Heart right ventricle (tissue), 16 donors: ENCODE measurements at regions not wholly inside any gene's neighbourhood (a gene's known extent, or its start where the extent isn't known, plus 50 kb on each side); places are given as distances from the start of the nearest gene placed in this dataset.
"Not testable (repeated sequence)": the region's sequence is repeated elsewhere in the genome, so short reads cannot be mapped to it uniquely, and the experiment has no call there.

ENCODE experiments used
- ATAC-seq, 8 donors: fragments of 200-7000 bp; cut with Tn5 transposase; one replicate each; pipeline ENCODE4 v1.9.1; 2020; ENCODE audit warnings: mild to moderate bottlenecking in 8 of 8, moderate library complexity in 8 of 8, moderate number of reproducible peaks in 1 of 8
- DNase-seq, 2 donors: peaks; one replicate each; pipeline ENCODE4 v3.0.0-alpha.2; 2020
- H3K27ac ChIP-seq, 10 donors: fragments of 200-600 bp; sonication (generic) in 2 of 10; one replicate each; pipeline versions ENCODE4 v1.5.0 to v1.8.0; 2020 to 2022; ENCODE audit warnings: mild to moderate bottlenecking in 3 of 10
- H3K27me3 ChIP-seq, 7 donors: fragments of 200-600 bp; one replicate each; pipeline ENCODE4 v1.8.0; 2021 to 2022; ENCODE audit warnings: mild to moderate bottlenecking in 2 of 7
- H3K36me3 ChIP-seq, 9 donors: fragments of 200-600 bp; sonication (generic) in 1 of 9; one replicate each; pipeline versions ENCODE4 v1.5.0 to v1.8.0; 2020 to 2022; ENCODE audit warnings: mild to moderate bottlenecking in 2 of 9
- H3K4me1 ChIP-seq, 9 donors: fragments of 200-600 bp; sonication (generic) in 1 of 9; one replicate each; pipeline versions ENCODE4 v1.5.0 to v1.8.0; 2020 to 2022; ENCODE audit warnings: mild to moderate bottlenecking in 4 of 9
- H3K4me3 ChIP-seq, 10 donors: fragments of 200-600 bp; sonication (generic) in 2 of 10; one replicate each; pipeline versions ENCODE4 v1.5.0 to v1.8.0; 2020 to 2022; ENCODE audit warnings: mild to moderate bottlenecking in 7 of 10, moderate library complexity in 2 of 10
- H3K9me3 ChIP-seq, 11 donors: fragments of 200-600 bp in 10 of 11; sonication (generic) in 2 of 11; one replicate each; pipeline versions ENCODE4 v1.5.0 to v1.8.0; 2013 to 2022; ENCODE audit warnings: mild to moderate bottlenecking in 2 of 11, control low read depth in 1 of 11, moderate library complexity in 1 of 11
- CTCF ChIP-seq, 9 donors: fragments of 200-600 bp; sonication (generic) in 2 of 9; IDR thresholded peaks; one replicate each; pipeline versions ENCODE4 v1.5.0 to v1.8.0; 2021 to 2022; ENCODE audit warnings: antibody characterized with exemption in 9 of 9, mild to moderate bottlenecking in 5 of 9, moderate library complexity in 1 of 9
- WGBS, 2 donors: extraction: QIAGEN DNeasy Blood & Tissue Kit; methylation state at CpG; one replicate each; pipeline ENCODE4 v1.1.7; 2013; ENCODE audit warnings: inconsistent platforms in 1 of 2; 5-methylcytosine and 5-hydroxymethylcytosine counted together
- intact Hi-C, 10 donors: fragments of 100-400 bp; cut with DNase I; formaldehyde crosslinking; loops; one replicate each; pipeline versions ENCODE4 v1.11.1 to v1.14.2; 2022
- donor health status: Arrhythmogenic right ventricular cardiomyopathy.
- donor health status: ischemic (EF 13 %, LVEDD 7.1; RV severe dilation, severe dysfunction).
- donor health status: healthy with polysubstance abuse.
- donor health status: DM: no; HTN: yes; CAD: no.
- donor health status: DM: no; HTN: no; CAD: no.
- donor health status: ischemic (EF 25% LVEDD 6.9; RV normal size, moderate dysfunction).
- donor health status: ischemic (EF 25% LVEDD 5.7; RV mildly dilated, moderate dysfunction).
- donor health status: healthy.
- donor health status: DM: yes; HTN: yes; CAD: no.
- donor health status: Ischemic cardiomyopathy.
- donor health status: ischemic (EF 35%, LVEDD 5.7; RV mildly dilated, moderate dysfunction).
- donor health status: nonischemic (EF 11% LVEDD 7.7; RV severe dilation, severe dysfunction).
- donor health status: DM: yes; HTN: yes; CAD: no.
- donor health status: PGD.
- donor health status: ischemic (EF 29% LVEDD 5.4; RV normal size, mild dysfunction).
- donor health status: nonischemic (EF 23%, LVEDD 6.1; RV moderate dilation, normal function).

GRCh38 chr2:23055251-23055650 lies 329.7 kb upstream of the KLHL29 start:
- Histone ChIP-seq H3K4me1 (no peaks in the 10 kb centered on the region), H3K4me3 (no peak overlapping the region), H3K9me3 (no peaks in the 10 kb centered on the region), H3K36me3 (no peaks in the 10 kb centered on the region), H3K27ac (no peak overlapping the region), H3K27me3 (peaks cover 0 to 14% (median 0%) of the 10 kb centered on the region in 7 donors)
- no peak for TF ChIP-seq CTCF (IDR thresholded peaks at IDR 0.05)
- intact Hi-C loops, result no loop called here
- DNase-seq, result no peak
- no peak for ATAC-seq
- 69 to 72% methylated on average over 4 of the region's 4 CpGs for WGBS, 2 donors

DNA sequence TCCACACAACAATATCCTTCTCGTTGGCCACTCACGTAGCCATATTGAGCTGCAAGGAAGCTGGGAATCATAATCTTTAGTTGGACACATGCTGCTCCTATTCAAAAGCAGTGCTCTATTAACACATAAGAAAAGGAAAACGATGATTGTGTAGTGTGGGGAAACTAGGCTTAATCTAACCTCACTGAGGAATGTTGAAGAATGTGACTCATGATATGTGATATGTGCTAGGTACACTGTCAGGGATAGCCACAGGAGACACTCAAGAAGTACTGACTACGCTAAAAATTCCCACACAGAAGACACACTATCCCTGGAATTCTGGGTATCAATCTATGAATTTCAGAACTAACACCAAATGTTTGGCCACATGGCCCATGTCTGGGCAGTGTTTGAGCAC lies 328.1 kb upstream of the KLHL29 start:
- H3K4me3 ChIP-seq, DNase-seq, ATAC-seq, H3K9me3 ChIP-seq, H3K27ac ChIP-seq, H3K4me1 ChIP-seq, intact Hi-C loops, H3K36me3 ChIP-seq: not testable (repeated sequence)
- WGBS, 2 donors, result 64 to 78% methylated on average over 4 of the region's 4 CpGs
- H3K27me3 ChIP-seq, result peaks cover 0 to 12% (median 0%) of the 10 kb centered on the region in 7 donors

DNA sequence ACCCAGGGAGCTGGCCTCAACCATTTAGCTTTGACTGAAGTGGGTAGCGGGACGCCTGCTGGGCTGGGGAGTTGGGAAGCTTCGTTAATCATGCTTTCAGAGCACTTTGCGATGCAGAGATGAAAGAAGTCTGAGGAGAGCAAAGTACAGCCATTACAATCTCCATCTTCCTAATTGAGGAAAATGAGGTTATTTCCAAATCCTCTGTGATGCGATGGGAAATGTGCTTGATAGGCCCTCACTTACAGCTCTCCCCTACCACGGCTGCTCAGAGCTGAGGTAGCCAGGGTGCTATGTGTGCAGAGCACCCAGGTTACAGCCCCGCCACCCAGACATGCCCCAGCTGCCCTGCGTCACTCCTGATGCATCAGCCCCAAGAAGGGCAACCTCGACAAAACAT lies 326.5 kb upstream of the KLHL29 start:
- no peak for ATAC-seq
- H3K27me3 ChIP-seq, result peaks cover 0 to 12% (median 0%) of the 10 kb centered on the region in 7 donors
- H3K27ac ChIP-seq, result no peak overlapping the region
- TF ChIP-seq CTCF (IDR thresholded peaks at IDR 0.05), result no peak
- DNase-seq, result no peak
- intact Hi-C loops, result no loop called here
- no peak overlapping the region for H3K4me3 ChIP-seq
- 82 to 86% methylated on average over 9 of the region's 9 CpGs for WGBS, 2 donors
- no peaks in the 10 kb centered on the region for H3K36me3 ChIP-seq
- H3K9me3 ChIP-seq, result no peaks in the 10 kb centered on the region
- H3K4me1 ChIP-seq, result no peaks in the 10 kb centered on the region

DNA sequence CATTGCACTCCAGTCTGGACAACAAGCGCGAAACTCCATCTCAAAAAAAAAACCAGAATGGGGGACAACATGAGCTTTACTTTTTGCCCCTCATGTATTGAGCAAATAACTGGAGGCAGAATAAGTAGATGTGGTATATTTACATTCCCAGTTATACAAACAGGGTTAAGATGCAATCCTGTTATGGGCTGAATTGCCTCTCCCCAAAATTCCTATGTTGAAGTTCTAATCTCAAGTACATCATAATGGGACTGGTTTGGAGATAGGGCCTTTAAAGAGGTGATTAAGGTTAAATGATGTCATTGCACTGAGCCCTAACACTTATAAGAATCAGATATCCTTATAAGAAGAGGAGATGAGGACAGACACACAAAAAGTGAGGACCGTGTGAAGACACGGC lies 319.8 kb upstream of the KLHL29 start:
- intact Hi-C loops, result no loop called here
- 96 to 97% methylated on average over 4 of the region's 4 CpGs for WGBS, 2 donors
- no peak for TF ChIP-seq CTCF (IDR thresholded peaks at IDR 0.05)
- Histone ChIP-seq H3K27ac (no peak overlapping the region), H3K9me3 (no peaks in the 10 kb centered on the region), H3K4me3 (no peak overlapping the region), H3K27me3 (peaks cover 0 to 6% (median 0%) of the 10 kb centered on the region in 7 donors), H3K4me1 (no peaks in the 10 kb centered on the region), H3K36me3 (no peaks in the 10 kb centered on the region)
- ATAC-seq (no peak), DNase-seq (no peak)

- no peak overlapping the region for H3K4me3 ChIP-seq
Measured at GRCh38 chr2:23065936-23066335, 319.0 kb upstream of the KLHL29 start.

More at GRCh38 chr2:23065936-23066335, 319.0 kb upstream of the KLHL29 start:
- Histone ChIP-seq H3K27me3 (peaks cover 0 to 4% (median 0%) of the 10 kb centered on the region in 7 donors), H3K9me3 (no peaks in the 10 kb centered on the region), H3K36me3 (no peaks in the 10 kb centered on the region), H3K27ac (no peak overlapping the region), H3K4me1 (no peaks in the 10 kb centered on the region)
- ATAC-seq, result no peak
- WGBS, 2 donors, result 69 to 74% methylated on average over 8 of the region's 8 CpGs
- intact Hi-C loops, result no loop called here
- TF ChIP-seq CTCF (IDR thresholded peaks at IDR 0.05), result no peak
- DNase-seq, result no peak
